PC-3 (cell line): ENCODE measurements at regions not wholly inside any gene's neighbourhood (a gene's known extent, or its start where the extent isn't known, plus 50 kb on each side); places are given as distances from the start of the nearest gene placed in this dataset.

ENCODE experiments used
- ATAC-seq: fragments of 200-7000 bp; cut with Tn5 transposase; 2 replicates; pipeline ENCODE4 v1.9.1; 2020; ENCODE audit warnings: mild to moderate bottlenecking, moderate library complexity
- BruUV-seq: library from RNA; stranded (reverse); fragments of 400-500 nt; replicated peaks from 2 replicates; lab custom pipeline; 2021; lab: Mats Ljungman, UMichigan
- CTCF ChIA-PET: fragments of 300-600 bp; sonication (Branson Sonifier 250); formaldehyde crosslinking; loops from one replicate; lab custom pipeline; 2022; ENCODE audit warnings: antibody characterized with exemption; lab: Charles Lee
- POLR2A ChIA-PET: fragments of 300-600 bp; sonication (Branson Sonifier 250); formaldehyde crosslinking; loops from one replicate; lab custom pipeline; 2022; ENCODE audit warnings: antibody characterized with exemption; ENCODE audit not compliant: unreplicated experiment; lab: Charles Lee
- DNase-seq: peaks from one replicate; pipeline ENCODE4 v3.0.0-alpha.2; 2015
- H2AFZ ChIP-seq: fragments of 300-600 bp; sonication (generic); 2 replicates; pipeline ENCODE4 v1.6.0; 2016; ENCODE audit warnings: antibody characterized with exemption, low read length
- H3F3A ChIP-seq: fragments of 300-600 bp; sonication (generic); one replicate; pipeline ENCODE4 v1.6.0; 2017; ENCODE audit warnings: antibody characterized with exemption, low read length, control low read depth, mild to moderate bottlenecking; ENCODE audit not compliant: unreplicated experiment
- H3K27ac ChIP-seq: fragments of 300-600 bp; sonication (generic); 2 replicates; pipeline ENCODE4 v1.5.1; 2016; ENCODE audit warnings: mild to moderate bottlenecking, low read length
- H3K27me3 ChIP-seq: fragments of 300-600 bp; sonication (generic); 2 replicates; pipeline ENCODE4 v1.6.1; 2016; ENCODE audit warnings: low read length, mixed read lengths
- H3K36me3 ChIP-seq: fragments of 300-600 bp; sonication (generic); 2 replicates; pipeline ENCODE4 v1.6.1; 2016; ENCODE audit warnings: low read depth, mixed run types, low read length, mixed read lengths
- H3K4me1 ChIP-seq: fragments of 300-600 bp; sonication (generic); 2 replicates; pipeline ENCODE4 v1.5.1; 2016; ENCODE audit warnings: low read length; ENCODE audit not compliant: insufficient read depth
- H3K4me2 ChIP-seq: fragments of 300-600 bp; sonication (generic); 2 replicates; pipeline ENCODE4 v1.6.0; 2016; ENCODE audit warnings: low read length
- H3K4me3 ChIP-seq: fragments of 300-600 bp; sonication (generic); 2 replicates; pipeline ENCODE4 v1.5.1; 2016; ENCODE audit warnings: mild to moderate bottlenecking, low read length, mixed read lengths
- H3K79me2 ChIP-seq: fragments of 300-600 bp; sonication (generic); 2 replicates; pipeline ENCODE4 v1.6.1; 2017; ENCODE audit warnings: low read length, mixed read lengths
- H3K9ac ChIP-seq: fragments of 300-600 bp; sonication (generic); 2 replicates; pipeline ENCODE4 v1.6.0; 2016; ENCODE audit warnings: mild to moderate bottlenecking, low read length
- H3K9me2 ChIP-seq: fragments of 300-600 bp; sonication (generic); replicated peaks from 2 replicates; pipeline ENCODE4 v1.6.1; 2016; ENCODE audit warnings: mixed run types, low read length, mixed read lengths
- H3K9me3 ChIP-seq: fragments of 300-600 bp; sonication (generic); 2 replicates; pipeline ENCODE4 v1.6.1; 2016; ENCODE audit warnings: low read length, mixed read lengths
- H4K20me1 ChIP-seq: fragments of 300-600 bp; sonication (generic); 2 replicates; pipeline ENCODE4 v1.6.1; 2016; ENCODE audit warnings: low read length, mixed read lengths
- EZH2 ChIP-seq: fragments of 300-600 bp; sonication (generic); IDR thresholded peaks from one replicate; pipeline ENCODE4 v1.6.1; 2017; ENCODE audit warnings: antibody characterized with exemption, mild to moderate bottlenecking, low read length; ENCODE audit not compliant: unreplicated experiment
- EZH2phosphoT487 ChIP-seq: fragments of 300-600 bp; sonication (generic); IDR thresholded peaks from 2 replicates; pipeline ENCODE4 v1.6.1; 2018; ENCODE audit warnings: mild to moderate bottlenecking, antibody characterized with exemption, low read length, borderline replicate concordance
- intact Hi-C: fragments of 100-400 bp; cut with micrococcal nuclease; formaldehyde crosslinking; loops from 2 replicates; pipeline ENCODE4 v1.9.0; 2023
- TF ChIP-seq, protein P1 (sequence below): fragments of 300-600 bp; sonication (generic); conservative IDR thresholded peaks from 2 replicates; pipeline ENCODE4 v1.5.1; 2017; ENCODE audit warnings: antibody characterized with exemption, low read depth, mild to moderate bottlenecking, low read length

DNA sequence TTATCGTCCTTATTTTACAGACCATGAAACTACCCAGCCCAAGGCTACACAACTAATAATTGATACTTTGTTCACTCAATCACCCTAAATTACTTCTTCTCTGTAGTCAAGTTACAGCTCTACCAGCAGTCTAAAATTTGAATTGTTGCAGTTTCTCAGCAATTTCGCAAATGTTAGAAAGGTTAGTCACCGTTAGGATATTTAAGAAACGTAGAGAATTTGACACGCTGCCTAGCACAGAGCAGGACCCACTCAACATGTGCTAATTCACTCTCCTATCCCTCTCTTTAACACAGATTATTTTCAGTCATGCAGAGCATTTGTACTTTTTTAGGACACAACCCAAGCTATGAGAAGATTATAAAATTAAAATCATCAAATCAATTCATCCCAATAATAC lies 771.1 kb upstream of the LUZP2 start:
- ATAC-seq = no peak
- BruUV-seq = no TSS peak
- POLR2A ChIA-PET = no interaction called here
- TF ChIP-seq, protein P1, sequence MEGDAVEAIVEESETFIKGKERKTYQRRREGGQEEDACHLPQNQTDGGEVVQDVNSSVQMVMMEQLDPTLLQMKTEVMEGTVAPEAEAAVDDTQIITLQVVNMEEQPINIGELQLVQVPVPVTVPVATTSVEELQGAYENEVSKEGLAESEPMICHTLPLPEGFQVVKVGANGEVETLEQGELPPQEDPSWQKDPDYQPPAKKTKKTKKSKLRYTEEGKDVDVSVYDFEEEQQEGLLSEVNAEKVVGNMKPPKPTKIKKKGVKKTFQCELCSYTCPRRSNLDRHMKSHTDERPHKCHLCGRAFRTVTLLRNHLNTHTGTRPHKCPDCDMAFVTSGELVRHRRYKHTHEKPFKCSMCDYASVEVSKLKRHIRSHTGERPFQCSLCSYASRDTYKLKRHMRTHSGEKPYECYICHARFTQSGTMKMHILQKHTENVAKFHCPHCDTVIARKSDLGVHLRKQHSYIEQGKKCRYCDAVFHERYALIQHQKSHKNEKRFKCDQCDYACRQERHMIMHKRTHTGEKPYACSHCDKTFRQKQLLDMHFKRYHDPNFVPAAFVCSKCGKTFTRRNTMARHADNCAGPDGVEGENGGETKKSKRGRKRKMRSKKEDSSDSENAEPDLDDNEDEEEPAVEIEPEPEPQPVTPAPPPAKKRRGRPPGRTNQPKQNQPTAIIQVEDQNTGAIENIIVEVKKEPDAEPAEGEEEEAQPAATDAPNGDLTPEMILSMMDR = no peak
- TF ChIP-seq EZH2 (no peak), EZH2phosphoT487 (no peak)
- Histone ChIP-seq H2AFZ (no peak overlapping the region), H3K36me3 (no peaks in the 10 kb centered on the region), H3K4me1 (peaks cover 23% of the 10 kb centered on the region), H3K27me3 (no peaks in the 10 kb centered on the region), H3K9me3 (no peaks in the 10 kb centered on the region), H3K4me3 (no peak overlapping the region), H3K79me2 (no peaks in the 10 kb centered on the region), H3K4me2 (no peak overlapping the region), H4K20me1 (no peaks in the 10 kb centered on the region), H3K9me2 (no peaks in the 10 kb centered on the region), H3K27ac (no peak overlapping the region), H3F3A (no peaks in the 10 kb centered on the region), H3K9ac (no peak overlapping the region)
- CTCF ChIA-PET = no interaction called here
- DNase-seq = no peak
- intact Hi-C loops = no loop called here

DNA sequence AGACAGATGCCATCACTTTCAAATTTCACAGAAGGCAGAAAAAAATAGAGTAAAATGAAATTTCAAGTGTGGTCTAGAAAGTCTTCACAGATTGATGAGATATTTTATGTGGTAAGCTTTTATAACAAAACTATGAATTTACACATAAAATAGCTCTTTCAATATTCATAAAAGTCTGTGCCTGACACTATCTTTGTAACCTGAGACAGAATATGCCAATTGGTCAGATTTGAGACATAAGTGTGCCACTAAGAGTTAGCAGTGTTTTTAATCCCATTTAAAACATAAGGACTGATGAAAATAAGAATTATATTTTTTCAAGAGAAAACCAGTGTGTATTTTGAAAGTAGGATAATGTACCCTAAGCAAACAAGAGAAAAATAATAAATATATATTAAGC lies 769.5 kb upstream of the LUZP2 start:
- Histone ChIP-seq H3K9ac (no peak overlapping the region), H3K9me2 (no peaks in the 10 kb centered on the region), H3K4me1 (peaks cover 23% of the 10 kb centered on the region), H3K9me3 (no peaks in the 10 kb centered on the region), H3K36me3 (no peaks in the 10 kb centered on the region), H4K20me1 (no peaks in the 10 kb centered on the region), H3K4me3 (no peak overlapping the region), H3K27ac (no peak overlapping the region), H2AFZ (no peak overlapping the region), H3K4me2 (no peak overlapping the region), H3K79me2 (no peaks in the 10 kb centered on the region), H3F3A (no peaks in the 10 kb centered on the region), H3K27me3 (no peaks in the 10 kb centered on the region)
- ChIA-PET POLR2A (no interaction called here), CTCF (no interaction called here)
- TF ChIP-seq, protein P1 = no peak
- ATAC-seq = no peak
- DNase-seq = no peak
- no TSS peak for BruUV-seq
- intact Hi-C loops = no loop called here

DNA sequence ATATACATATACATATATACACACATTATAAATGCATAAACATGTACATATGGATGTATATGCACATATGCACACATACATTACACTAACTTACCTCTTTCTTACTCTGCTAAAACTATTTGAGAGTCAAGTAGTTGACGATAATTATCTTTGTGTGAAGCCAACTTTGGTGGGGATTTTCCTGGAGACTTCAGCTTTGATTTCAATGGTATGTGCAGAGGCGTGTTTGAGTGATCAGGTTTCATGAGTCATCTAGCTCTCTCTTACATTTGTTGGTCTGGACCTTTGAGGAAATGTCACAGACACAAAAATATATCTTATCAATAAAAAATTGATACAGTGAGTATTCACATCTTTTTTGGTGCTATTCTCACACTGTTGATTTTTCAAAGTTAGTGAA lies 769.1 kb upstream of the LUZP2 start:
- H3K9ac ChIP-seq = no peak overlapping the region
- H2AFZ ChIP-seq = no peak overlapping the region
- no peaks in the 10 kb centered on the region for H3K36me3 ChIP-seq
- H3K79me2 ChIP-seq = no peaks in the 10 kb centered on the region
- no peaks in the 10 kb centered on the region for H4K20me1 ChIP-seq
- ChIA-PET POLR2A (no interaction called here), CTCF (no interaction called here)
- H3K9me2 ChIP-seq = no peaks in the 10 kb centered on the region
- intact Hi-C loops = no loop called here
- no peak overlapping the region for H3K27ac ChIP-seq
- peak; percentile 52 for DNase-seq
- H3K27me3 ChIP-seq = no peaks in the 10 kb centered on the region
- no peak overlapping the region for H3K4me3 ChIP-seq
- no peaks in the 10 kb centered on the region for H3K9me3 ChIP-seq
- TF ChIP-seq, protein P1 = no peak
- TF ChIP-seq EZH2 = no peak
- TF ChIP-seq EZH2phosphoT487 = no peak
- BruUV-seq = no TSS peak
- peak overlapping the region; percentile 23; the same call in 1 of the 2 replicates for H3K4me2 ChIP-seq
- peak; percentile 79 for ATAC-seq
- H3K4me1 ChIP-seq = peaks cover 23% of the 10 kb centered on the region
- H3F3A ChIP-seq = no peaks in the 10 kb centered on the region
